Non-pigmented ciliary epithelial cell (primary cell): ENCODE measurements at regions not wholly inside any gene's neighbourhood (a gene's known extent, or its start where the extent isn't known, plus 50 kb on each side); places are given as distances from the start of the nearest gene placed in this dataset.
"Not testable (repeated sequence)": the region's sequence is repeated elsewhere in the genome, so short reads cannot be mapped to it uniquely, and the experiment has no call there.

Experiments
- DNase-seq: peaks from one replicate; pipeline ENCODE4 v3.0.0-alpha.2; 2010; ENCODE audit warnings: low read depth

DNA sequence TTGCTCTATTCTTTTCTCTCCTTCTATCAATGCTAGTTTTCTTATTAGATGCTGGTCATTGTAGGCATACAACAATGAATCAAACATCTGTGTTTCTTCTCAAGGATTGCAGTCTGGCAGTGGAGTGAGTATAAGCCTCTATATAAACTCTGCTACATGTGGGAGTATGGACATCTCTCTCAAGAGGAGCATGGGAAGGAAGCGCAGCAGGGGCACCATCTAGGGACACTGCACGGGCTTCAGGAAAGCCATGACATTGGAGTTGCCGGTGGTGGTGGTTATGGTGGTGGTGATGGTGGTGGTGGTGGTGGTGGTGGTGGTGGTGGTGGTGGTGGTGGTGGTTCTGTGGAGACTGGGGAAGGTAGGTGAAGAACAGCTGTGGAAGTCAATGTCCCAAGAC lies 462.6 kb downstream of the RNF144A start:
- no peak for DNase-seq

DNA sequence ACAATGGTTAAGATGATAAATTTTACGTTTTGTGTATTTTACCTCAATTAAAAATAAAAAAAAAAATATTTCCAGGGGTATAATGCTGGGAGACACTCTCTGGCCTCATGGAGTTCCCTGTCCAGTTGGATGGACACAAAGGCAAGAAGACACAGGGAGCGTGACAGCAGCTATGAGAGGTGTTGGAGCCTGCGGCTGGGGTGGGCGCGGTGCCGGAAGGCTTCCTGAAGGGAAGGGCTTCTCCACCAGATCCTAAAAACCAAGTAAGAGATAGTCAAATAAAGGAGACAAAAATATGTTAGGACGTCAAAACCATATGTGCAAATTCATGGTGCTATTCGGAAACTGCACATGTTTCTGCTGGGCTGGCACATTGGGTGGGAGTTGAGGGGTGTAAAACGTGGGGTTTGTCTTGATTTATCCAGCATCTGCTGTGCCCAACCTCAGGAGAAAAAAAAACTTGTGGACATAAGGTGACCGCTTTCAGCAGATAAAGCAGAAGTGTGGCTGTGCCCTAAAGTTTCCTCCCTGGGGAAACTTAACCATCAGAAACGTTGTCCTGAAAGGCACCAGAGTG lies 467.6 kb downstream of the RNF144A start:
- DNase-seq, result no peak

DNA sequence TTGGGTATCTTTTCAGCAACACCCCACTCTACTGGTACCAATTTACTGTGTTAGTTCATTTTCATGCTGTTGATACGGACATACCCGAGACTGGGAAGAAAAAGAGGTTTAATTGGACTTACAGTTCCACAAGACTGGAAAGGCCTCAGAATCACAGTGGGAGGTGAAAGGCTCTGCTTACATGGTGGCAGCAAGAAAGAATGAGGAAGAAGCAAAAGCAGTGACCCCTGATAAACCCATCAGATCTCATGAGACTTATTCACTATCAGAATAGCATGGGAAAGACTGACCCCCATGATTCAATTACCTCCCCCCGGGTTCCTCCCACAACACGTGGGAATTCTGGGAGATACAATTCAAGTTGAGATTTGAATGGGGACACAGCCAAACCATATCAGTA lies 473.1 kb downstream of the RNF144A start:
- DNase-seq, result not testable (repeated sequence)

DNA sequence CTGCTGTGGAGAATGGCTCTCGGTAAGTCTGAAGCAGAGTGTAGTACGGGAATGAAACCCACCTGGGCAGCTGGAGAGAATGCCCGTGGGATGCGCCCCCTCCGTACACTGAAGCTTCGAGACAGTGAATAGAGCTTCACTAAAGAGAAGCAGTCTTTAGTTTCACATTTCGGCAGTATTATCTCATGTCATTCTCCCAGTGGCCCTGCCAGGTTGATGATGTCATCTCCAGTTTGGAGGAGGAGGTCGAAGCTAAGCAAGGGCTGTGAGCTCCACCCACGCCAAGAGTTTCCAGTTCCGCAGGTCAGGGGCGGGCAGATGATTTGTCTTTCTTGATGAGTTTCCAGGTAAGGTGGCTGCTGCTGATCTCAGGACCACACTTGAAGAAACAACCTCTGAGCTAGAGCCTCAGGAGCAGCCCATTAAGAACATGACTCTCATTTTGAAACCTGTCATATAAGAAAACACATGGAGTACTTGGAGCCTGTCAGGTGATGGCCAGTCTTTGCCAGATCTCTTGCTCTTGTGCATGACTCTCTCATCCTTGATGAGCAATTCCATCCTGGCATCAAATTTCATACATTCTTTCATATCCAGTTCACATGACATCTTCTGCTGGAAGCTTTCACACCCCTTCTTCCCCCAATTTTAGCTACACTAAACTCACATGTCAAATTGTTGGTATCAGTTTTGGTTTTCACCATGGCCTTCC lies 475.0 kb downstream of the RNF144A start:
- no peak for DNase-seq

DNA sequence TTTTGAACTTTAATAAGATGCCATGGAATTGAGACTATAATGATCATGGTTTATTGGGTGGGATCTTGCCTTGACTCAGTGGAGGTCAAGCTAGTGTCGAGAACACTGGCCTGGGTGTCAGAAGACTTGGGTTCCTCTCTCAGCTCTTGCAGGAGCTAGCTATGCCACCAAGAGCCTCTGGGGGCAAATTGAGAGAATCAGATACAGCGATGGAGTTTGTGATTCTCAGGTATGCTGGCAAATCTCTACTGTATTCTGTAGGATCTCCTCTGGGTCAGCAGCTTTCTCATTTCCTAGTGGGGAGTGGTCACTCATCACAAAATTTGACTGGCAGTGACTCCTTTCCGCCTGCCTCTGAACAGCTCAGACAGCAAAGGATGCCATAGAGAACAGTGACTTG lies 477.0 kb downstream of the RNF144A start:
- no peak for DNase-seq

DNA sequence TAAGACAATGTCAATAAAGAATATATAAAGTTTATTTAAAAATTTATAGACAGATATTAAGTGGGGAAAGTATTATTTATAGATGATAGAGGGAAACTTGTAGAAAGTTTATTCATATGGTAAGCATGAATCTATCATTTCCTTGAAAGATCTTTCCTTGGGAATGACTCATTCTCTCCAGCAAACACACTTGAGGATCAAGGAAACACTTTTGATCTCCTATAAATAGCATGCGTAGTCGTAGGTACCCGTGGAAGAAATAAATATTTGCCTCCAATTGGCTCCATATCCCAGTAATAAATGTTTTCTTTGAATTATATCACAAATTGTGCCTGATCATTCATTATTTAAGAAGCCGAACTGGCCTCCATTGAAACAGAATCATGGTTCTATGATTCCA lies 483.4 kb downstream of the RNF144A start:
- no peak for DNase-seq

DNA sequence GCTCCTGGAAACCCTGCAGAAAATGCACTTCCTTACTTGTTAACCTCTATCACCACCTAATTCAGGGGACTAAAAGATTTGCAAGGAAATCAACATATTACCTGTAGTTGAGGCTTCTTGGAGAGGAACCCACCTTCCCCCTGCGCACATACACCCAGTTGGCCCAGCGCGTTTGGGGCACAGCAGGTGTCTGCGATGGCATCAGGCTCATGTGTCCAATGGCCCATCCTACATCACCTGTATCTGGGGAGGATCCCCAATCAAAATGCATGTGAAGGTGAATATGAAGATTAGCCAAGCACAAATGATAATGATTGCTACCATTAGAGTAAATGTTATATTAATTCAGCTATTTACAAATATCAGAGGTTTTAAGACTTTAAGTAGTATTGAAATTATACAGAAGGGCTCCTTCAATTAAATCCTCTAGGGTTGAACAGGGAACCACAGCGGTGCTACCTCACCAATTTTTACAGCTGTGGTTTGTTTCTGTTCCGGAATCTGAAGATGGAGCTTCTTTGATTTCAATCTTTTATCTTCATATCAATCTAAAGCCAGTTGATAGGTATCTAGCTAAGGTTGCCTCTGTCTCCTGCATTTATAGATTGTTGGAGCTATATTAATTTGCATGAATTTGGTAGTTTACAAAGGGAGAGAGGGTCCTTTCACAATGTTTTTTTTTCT lies 486.0 kb downstream of the RNF144A start:
- DNase-seq, result no peak

DNA sequence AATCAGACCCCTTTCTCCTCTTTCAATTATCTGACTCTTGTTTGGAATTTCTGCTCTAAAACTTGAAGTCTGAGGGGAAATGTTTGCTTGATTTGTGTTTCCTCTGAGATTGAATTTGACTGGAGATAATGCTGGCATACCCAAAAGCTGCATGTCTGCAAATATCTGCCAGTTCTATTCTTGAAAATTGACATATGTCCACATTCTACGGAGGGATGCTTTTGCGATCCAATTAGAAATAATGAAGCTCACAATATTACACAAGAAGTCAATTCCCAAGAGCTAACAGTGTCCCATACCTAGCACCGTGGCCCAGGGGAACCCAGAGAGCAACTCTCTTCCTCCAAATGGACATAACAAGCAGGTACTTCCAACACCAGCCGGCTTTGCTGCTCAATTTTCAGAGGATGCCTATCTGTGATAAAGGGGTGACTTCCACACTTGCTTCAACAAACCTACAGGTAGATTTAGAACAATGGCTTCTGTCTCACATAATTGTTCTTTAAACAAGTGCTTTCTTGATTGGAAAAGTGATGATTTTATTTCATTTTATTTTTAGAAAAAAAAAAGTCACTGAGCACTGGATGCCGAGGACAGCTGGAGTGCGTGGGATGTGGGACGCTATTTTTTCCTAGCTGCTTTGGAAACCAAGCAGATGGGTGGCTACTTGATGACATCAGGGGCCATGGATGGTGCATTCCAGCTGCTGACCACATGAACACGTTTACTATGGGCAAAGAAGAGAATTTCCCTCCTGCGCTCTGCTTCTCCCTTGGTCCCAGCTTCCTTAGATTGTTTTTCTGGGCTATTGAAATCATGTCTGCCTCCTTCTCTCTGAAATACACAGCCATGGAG lies 488.9 kb downstream of the RNF144A start:
- no peak for DNase-seq

DNA sequence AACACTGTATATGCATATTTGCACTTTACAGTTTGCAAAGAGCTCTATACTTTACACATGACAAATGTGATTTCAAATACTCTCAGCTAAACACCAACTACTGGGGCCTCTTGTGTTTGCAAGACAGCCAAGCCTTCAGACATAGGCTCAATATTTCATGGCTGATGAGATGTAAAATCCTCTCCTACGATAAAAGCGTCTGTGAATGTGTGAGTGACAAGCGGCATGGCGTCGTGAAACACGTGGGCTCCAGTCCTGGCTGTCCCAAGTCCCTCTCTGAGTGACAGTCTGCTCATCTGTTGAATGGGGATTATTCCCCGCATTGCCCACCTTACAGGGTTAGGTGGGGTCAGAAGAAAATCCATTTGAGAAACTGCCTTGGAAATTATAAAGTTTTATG lies 489.8 kb downstream of the RNF144A start:
- DNase-seq, result no peak

DNA sequence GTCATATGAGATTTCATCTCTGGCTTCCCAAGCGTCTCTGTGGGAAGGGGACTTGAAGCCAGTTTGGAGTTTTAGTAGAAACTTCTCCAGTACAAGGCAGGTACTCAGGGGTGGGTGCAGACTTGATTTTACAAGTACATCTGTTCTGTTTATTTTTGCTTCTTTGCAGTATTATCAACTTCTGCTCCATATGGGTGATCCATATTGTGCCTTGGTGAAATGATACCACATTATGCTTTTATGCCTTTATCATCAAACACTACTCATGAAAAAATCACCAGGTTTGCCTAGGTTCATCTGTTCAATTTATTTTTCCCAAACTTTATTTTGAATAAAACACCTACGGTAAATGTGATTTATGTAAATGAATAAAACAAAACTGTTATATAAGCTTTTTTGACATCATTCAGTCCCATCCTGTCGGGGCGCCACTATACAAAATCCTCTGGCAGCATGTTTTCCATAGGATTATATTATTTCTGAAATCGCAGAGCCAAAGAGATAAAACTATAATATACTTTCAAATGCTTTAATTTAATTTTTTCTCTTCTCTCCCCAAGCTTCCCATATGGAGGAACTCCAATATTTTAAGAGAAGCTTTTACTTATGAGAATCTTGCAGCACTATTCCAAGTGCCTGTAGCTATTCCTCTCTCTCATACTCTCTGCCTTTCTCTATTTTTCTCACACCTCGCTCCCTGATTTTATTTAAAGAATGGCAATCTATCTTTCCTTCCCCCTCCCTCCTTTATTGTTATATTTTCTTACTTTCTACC lies 490.9 kb downstream of the RNF144A start:
- DNase-seq, result no peak

DNA sequence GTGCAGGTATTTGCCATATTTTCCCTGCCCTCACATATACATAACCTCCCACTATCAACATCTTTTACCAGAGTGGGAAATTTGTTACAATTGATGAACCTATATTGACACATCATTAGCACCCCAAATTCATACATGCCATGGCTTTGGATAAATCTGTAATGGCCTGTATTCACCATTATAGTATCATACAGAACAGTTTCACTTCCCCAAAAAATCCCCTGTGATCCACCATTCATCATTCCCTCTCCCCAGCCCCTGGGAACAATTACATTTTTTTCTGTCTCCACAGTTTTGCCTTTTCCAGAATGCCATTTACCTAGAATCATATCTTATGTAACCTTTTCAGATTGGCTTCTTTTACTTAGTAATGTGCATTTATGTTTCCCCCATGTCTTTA lies 494.5 kb downstream of the RNF144A start:
- DNase-seq, result no peak

DNA sequence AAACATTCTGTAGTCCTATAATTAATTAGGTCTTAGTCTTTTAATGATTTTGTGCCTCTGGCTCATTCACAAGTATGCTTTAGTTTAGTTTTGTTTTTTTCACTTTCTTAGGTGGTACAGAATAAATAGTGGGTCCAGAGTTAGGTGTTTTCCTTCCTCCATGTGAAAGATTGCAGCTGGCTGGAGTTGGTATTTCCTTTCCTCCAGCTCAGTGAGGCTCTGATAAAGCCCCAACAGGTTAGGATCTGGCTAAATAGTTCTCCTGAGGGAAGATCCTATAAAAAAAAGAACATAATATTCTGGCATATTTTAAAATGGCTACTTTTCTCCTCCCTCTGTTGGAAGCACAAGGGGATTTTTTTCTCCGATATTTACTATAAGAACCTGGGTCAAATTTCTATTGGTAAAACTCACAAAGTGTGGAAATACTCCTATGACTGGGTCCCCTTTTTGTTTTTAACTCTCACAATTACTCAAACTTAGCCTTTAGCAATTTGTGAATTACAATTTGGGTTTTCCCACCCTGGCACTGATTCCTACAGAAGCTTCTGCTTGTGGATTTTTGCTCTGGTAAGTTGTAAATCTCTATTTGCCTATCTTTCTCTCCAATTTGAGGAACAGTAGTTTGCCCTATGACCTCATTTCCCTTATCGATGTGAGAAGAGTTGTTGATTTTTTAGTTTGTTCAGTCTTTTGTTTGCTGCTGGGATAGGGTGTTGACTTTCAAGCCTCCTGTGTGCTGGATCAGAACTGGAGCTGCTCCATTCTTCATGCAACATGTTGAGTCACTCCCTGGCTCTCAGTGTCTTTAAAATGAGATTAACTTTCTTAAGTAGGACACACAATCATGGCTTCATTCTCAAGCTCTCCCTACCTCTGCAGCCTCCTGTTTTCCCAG lies 500.9 kb downstream of the RNF144A start:
- no peak for DNase-seq

DNA sequence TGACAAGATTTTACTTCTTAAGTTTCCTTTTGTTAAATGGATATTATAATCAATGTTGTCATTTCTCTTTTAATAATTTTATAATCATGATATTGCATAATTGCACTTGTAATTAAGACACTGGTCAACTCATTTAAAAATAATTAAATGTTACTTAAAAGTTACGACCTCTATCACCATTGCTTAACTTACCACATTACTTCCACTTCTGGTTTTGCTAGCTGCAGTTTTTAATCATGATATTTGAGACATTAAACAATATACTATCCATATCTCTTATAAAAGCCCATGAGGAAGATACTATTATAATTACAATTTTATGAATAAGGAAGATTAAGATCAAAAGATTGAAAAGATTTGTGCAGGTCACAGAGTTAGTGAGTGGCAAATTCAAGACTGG lies 502.0 kb downstream of the RNF144A start:
- DNase-seq, result no peak

DNA sequence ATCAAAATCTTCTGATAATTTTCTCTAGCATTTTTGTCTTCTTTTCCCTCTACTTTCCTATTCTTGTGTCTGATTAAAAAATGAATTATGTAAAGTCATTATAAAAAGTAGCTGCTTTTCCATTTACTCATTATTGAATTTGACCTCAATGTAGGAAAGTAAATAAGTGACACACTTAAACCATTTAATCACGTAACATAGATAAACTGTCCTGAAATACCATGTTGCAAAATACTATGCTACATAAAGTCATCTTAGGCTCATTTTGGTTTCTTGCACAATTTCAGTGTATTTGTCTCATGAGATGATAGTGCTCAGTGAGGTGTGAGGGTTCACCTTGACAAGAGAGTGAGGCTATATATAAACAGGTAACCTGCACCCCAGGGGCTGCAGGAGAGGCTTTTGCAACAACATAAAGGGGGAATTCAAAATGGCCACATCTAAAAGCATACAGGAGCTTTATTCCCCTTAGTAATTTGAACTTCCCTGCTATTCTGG lies 502.7 kb downstream of the RNF144A start:
- no peak for DNase-seq

DNA sequence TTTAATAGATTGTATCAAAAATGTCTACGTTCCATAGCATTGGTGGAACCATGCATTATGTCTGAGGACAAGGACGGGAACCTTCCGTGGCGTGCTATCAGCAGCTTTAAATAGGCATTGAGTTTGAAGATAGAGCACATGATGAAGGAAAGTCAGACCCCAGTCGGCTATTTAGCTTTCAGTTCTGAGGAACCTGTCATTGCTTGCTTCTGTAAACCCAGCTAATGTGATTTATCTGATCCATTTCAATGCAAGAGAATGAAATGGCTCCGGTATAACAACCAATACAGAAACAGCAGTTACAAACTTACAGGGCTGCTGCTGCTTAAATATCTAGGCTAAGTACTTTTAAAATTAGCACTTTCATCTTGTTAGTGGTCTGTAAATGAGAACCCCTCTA lies 503.3 kb downstream of the RNF144A start:
- DNase-seq, result no peak

DNA sequence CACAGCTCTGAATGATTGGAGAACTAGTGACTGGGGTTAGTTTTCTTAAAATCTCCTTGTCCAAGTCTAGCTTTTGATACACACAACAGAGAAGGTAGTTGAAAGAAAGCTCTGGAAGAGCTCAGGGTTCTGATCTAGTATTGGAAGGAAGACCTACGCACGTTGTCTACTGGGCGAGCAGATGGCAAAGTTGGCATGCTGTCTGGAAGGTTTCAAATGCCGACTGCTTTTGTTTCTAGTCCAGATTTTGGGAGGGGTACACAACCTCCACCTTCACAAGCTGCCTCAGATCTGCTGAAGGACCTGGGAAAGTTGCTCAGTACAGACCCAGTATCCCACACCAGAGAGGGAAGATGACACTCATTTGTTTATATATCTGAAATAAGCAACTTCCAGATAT lies 507.3 kb downstream of the RNF144A start:
- no peak for DNase-seq

DNA sequence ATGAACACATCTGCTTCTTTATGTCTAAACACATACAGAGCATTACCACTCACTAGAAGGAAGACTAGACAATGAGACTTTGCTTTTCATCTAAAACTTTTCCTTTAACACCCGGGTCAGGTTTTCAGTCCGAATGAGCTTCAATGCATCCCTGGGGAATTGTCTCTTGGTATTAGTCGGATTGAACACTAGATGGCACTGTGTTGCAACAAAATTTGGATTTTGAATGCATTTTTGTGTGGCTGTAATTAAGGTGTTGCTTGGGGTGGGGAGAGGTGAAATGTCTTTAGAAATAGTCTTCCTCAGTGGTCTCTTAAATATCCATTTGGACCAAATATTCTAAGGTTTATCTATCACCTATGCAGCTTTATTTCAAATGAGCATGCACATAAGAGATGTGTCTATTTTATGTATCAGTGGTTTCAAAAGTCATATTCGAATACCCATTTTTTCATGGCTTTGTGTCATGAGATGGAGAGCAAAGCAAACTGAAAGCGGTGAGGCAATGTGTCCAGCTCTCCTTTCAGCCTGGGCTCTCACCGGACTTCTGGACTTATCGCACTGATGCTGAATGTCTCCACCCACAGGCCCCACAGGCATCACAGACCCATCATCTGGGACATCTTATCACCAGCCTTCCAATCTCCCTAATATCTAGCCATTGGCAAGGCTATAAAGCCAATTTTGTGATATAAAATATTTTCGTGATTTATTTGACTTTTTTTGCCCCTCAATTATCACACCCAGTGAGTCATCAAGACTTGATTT lies 510.3 kb downstream of the RNF144A start:
- DNase-seq, result peak; percentile 8

DNA sequence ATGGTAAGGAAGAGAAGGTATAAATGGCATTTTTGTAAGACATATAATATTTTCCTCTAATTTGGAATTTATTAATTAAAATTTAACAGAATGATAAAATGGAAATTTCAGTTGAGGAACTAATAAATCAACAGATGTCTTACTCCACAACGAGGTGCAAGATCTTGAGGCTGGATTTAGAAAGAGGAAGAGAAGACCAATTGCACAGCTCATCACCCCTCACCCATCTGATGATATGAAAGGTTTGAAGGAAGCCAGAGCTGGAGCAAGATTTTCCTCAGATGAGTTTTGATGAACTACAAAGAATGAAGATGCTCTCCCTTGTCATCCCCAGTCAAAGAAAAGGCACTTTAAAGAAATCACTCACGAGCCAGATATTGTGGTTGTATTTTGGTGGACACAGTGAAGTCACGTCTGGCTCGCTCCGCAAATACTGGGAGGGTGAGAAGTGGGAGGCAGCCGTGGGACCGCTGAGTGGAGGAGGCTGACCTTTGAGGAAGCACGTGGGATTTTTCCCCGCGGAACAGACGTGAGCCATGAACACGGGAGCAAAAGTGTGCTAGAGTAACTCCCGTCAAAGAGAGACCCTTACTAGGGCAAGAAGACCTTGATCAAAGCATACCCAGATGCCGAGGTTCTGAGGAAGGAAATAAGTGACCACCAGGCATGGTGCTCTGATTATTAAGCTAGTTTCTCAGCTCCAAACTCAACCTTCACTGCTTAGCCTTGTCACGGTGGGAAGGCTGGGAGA lies 511.4 kb downstream of the RNF144A start:
- no peak for DNase-seq

DNA sequence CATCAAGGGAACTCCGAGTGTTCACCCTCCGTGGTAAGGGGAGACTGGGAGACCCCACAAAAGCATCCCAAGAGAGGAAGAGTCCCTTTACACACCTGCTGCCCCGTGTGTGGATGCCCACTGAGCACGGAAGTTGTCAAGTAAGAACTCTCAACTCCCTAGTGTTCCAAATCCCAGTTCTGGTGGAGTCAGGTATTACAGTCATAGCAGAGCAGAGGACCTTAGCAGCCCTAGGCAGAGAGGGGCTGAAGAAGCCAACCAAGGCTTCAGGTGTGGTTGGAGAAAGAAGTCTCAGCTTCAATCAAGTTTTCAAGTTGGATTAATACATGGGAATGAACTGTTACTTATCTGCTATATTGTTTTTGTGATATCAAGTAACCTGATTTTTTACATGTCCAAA lies 512.5 kb downstream of the RNF144A start:
- DNase-seq, result no peak
